ENCODE measurements at regions not wholly inside any gene's neighbourhood (a gene's known extent, or its start where the extent isn't known, plus 50 kb on each side); places are given as distances from the start of the nearest gene placed in this dataset.
"Not testable (repeated sequence)": the region's sequence is repeated elsewhere in the genome, so short reads cannot be mapped to it uniquely, and the experiment has no call there.

- FAIRE-seq (no peak), DNase-seq (ENCODE audit: insufficient read length, low spot score) (no peak)
Observed at GRCh38 chr6:152811785-152812184, 61.2 kb downstream of the VIP start.

- FAIRE-seq: no peak
- no peak for DNase-seq (ENCODE audit: insufficient read length, low spot score)
Observed at GRCh38 chr6:152815230-152815872, 64.8 kb downstream of the VIP start.

GRCh38 chr6:152816055-152816454 is 65.5 kb downstream of the VIP start:
- no peak for FAIRE-seq
- DNase-seq (ENCODE audit: insufficient read length, low spot score): no peak

GRCh38 chr6:152821525-152821924 is 70.9 kb downstream of the VIP start:
- FAIRE-seq (no peak), DNase-seq (ENCODE audit: insufficient read length, low spot score) (no peak)

GRCh38 chr6:152824666-152825065 is 74.1 kb downstream of the VIP start:
- no peak for FAIRE-seq

GRCh38 chr6:152828431-152828830 is 77.8 kb downstream of the VIP start:
- DNase-seq (ENCODE audit: insufficient read length, low spot score): no peak

More at GRCh38 chr6:152824666-152825065, 74.1 kb downstream of the VIP start:
- DNase-seq (ENCODE audit: insufficient read length, low spot score): no peak

GRCh38 chr6:152834366-152834765 is 83.8 kb downstream of the VIP start:
- not testable (repeated sequence) for DNase-seq (ENCODE audit: insufficient read length, low spot score); FAIRE-seq

More at GRCh38 chr6:152828431-152828830, 77.8 kb downstream of the VIP start:
- FAIRE-seq: no peak

- DNase-seq (ENCODE audit: insufficient read length, low spot score) (no peak), FAIRE-seq (no peak)
Observed at GRCh38 chr6:152836523-152836922, 85.9 kb downstream of the VIP start.

GRCh38 chr6:152845421-152845820 is 94.8 kb downstream of the VIP start:
- DNase-seq (ENCODE audit: insufficient read length, low spot score): no peak

GRCh38 chr6:152846825-152847224 is 96.2 kb downstream of the VIP start:
- DNase-seq (ENCODE audit: insufficient read length, low spot score): no peak
- no peak for FAIRE-seq

More at GRCh38 chr6:152845421-152845820, 94.8 kb downstream of the VIP start:
- no peak for FAIRE-seq

GRCh38 chr6:152848919-152849318 is 98.3 kb downstream of the VIP start:
- no peak for DNase-seq (ENCODE audit: insufficient read length, low spot score)
- FAIRE-seq: no peak

- FAIRE-seq: no peak
Observed at GRCh38 chr6:152854086-152854795, 103.6 kb downstream of the VIP start.

GRCh38 chr6:152858141-152858540 is 107.5 kb downstream of the VIP start:
- no peak for DNase-seq (ENCODE audit: insufficient read length, low spot score)
- FAIRE-seq: no peak

More at GRCh38 chr6:152854086-152854795, 103.6 kb downstream of the VIP start:
- no peak for DNase-seq (ENCODE audit: insufficient read length, low spot score)

- no peak for DNase-seq (ENCODE audit: insufficient read length, low spot score)
- FAIRE-seq: no peak
Observed at GRCh38 chr6:152859225-152859624, 108.6 kb downstream of the VIP start.

- FAIRE-seq (peak; percentile 92), DNase-seq (ENCODE audit: insufficient read length, low spot score) (peak; percentile 8)
Observed at GRCh38 chr6:152863618-152864326, 113.2 kb downstream of the VIP start.

GRCh38 chr6:152874267-152874666 is 108.6 kb downstream of the FBXO5 start:
- FAIRE-seq (no peak), DNase-seq (ENCODE audit: insufficient read length, low spot score) (no peak)

GRCh38 chr6:152874846-152875568 is 107.8 kb downstream of the FBXO5 start:
- FAIRE-seq (no peak), DNase-seq (ENCODE audit: insufficient read length, low spot score) (no peak)

- DNase-seq (ENCODE audit: insufficient read length, low spot score) (no peak), FAIRE-seq (no peak)
Observed at GRCh38 chr6:152879681-152880080, 103.2 kb downstream of the FBXO5 start.

GRCh38 chr6:152893187-152893586 is 89.7 kb downstream of the FBXO5 start:
- DNase-seq (ENCODE audit: insufficient read length, low spot score) (no peak), FAIRE-seq (no peak)

GRCh38 chr6:152896923-152897322 is 85.9 kb downstream of the FBXO5 start:
- DNase-seq (ENCODE audit: insufficient read length, low spot score) (no peak), FAIRE-seq (no peak)

Measured in GM19239 (cell line).